NB4 (cell line): ENCODE measurements at regions not wholly inside any gene's neighbourhood (a gene's known extent, or its start where the extent isn't known, plus 50 kb on each side); places are given as distances from the start of the nearest gene placed in this dataset.

Experiments
- DNase-seq: peaks from one replicate; pipeline ENCODE4 v3.0.0; 2010; ENCODE audit warnings: low read depth
- H3K4me3 ChIP-seq: one replicate; pipeline ENCODE4 v1.5.1; 2011; ENCODE audit warnings: mild to moderate bottlenecking, low read depth, low read length, moderate library complexity
- CTCF ChIP-seq: IDR thresholded peaks from one replicate; pipeline ENCODE4 v1.5.1; 2012; ENCODE audit warnings: low read depth, low read length
- MAX ChIP-seq: IDR thresholded peaks from 2 replicates; pipeline ENCODE4 v1.6.1; 2011; ENCODE audit warnings: low read depth, low read length
- MYC ChIP-seq: IDR thresholded peaks from 2 replicates; pipeline ENCODE4 v1.6.1; 2011; ENCODE audit warnings: low read depth, low read length
- POLR2A ChIP-seq: IDR thresholded peaks from 2 replicates; pipeline ENCODE4 v1.6.1; 2011; ENCODE audit warnings: mild to moderate bottlenecking; ENCODE audit not compliant: insufficient read length; ENCODE audit errors: extremely low read depth

- DNase-seq: no peak
- H3K4me3 ChIP-seq: no peak overlapping the region
- no peak for TF ChIP-seq POLR2A
- no peak for TF ChIP-seq MYC
- no peak for TF ChIP-seq MAX
- TF ChIP-seq CTCF: no peak
Observed at GRCh38 chr5:125202353-125202752, 455.9 kb upstream of the ZNF608 start.

- TF ChIP-seq CTCF (no peak), MYC (no peak), POLR2A (no peak), MAX (no peak)
- DNase-seq: no peak
- no peak overlapping the region for H3K4me3 ChIP-seq
Observed at GRCh38 chr5:125202871-125203438, 456.5 kb upstream of the ZNF608 start.

- no peak for DNase-seq
- no peak overlapping the region for H3K4me3 ChIP-seq
- no peak for TF ChIP-seq CTCF
- no peak for TF ChIP-seq POLR2A
- no peak for TF ChIP-seq MYC
- TF ChIP-seq MAX: no peak
Observed at GRCh38 chr5:125203912-125204311, 457.5 kb upstream of the ZNF608 start.

- no peak for DNase-seq
- TF ChIP-seq CTCF (no peak), POLR2A (no peak), MYC (no peak), MAX (no peak)
- H3K4me3 ChIP-seq: no peak overlapping the region
Observed at GRCh38 chr5:125205601-125206225, 459.3 kb upstream of the ZNF608 start.

- no peak for DNase-seq
- no peak overlapping the region for H3K4me3 ChIP-seq
- TF ChIP-seq MAX: no peak
Observed at GRCh38 chr5:125207856-125208255, 461.4 kb upstream of the ZNF608 start.

GRCh38 chr5:125209650-125210049, 463.2 kb upstream of the ZNF608 start:
- DNase-seq: no peak
- TF ChIP-seq MAX: no peak
- no peak for TF ChIP-seq CTCF
- TF ChIP-seq POLR2A: no peak
- TF ChIP-seq MYC: no peak
- H3K4me3 ChIP-seq: no peak overlapping the region
